Esophagus muscularis mucosa (tissue), 4 donors: ENCODE measurements at regions not wholly inside any gene's neighbourhood (a gene's known extent, or its start where the extent isn't known, plus 50 kb on each side); places are given as distances from the start of the nearest gene placed in this dataset.

Experiments used
- DNase-seq: peaks from one replicate; pipeline ENCODE4 v3.0.0-alpha.2; 2017; ENCODE audit errors: extremely low spot score
- H3K27ac ChIP-seq, 4 donors: fragments of 200-600 bp; sonication (generic); replicated peaks in 1 of 4; 1 replicate in 3 of 4; 2 replicates in 1 of 4; pipeline ENCODE4 v1.5.1; 2016 to 2019; ENCODE audit warnings: mild to moderate bottlenecking in 1 of 4
- H3K27me3 ChIP-seq, 4 donors: fragments of 200-600 bp; sonication (generic); one replicate each; pipeline versions ENCODE4 v1.5.1 to v1.6.0; 2016 to 2019
- H3K36me3 ChIP-seq, 4 donors: fragments of 200-600 bp; sonication (generic); one replicate each; pipeline ENCODE4 v1.5.1; 2016 to 2019
- H3K4me1 ChIP-seq, 4 donors: fragments of 200-600 bp; sonication (generic); one replicate each; pipeline ENCODE4 v1.5.1; 2016 to 2019
- H3K4me3 ChIP-seq, 4 donors: fragments of 200-600 bp; sonication (generic); 1 replicate in 2 of 4; 2 replicates in 2 of 4; pipeline ENCODE4 v1.5.1; 2016 to 2019; ENCODE audit warnings: mild to moderate bottlenecking in 4 of 4, moderate library complexity in 1 of 4
- H3K9me3 ChIP-seq, 4 donors: fragments of 200-600 bp; sonication (generic); 1 replicate in 3 of 4; 2 replicates in 1 of 4; pipeline ENCODE4 v1.5.1; 2016 to 2019
- EP300 ChIP-seq: sonication (generic); formaldehyde crosslinking; IDR thresholded peaks from one replicate; pipeline ENCODE4 v1.6.1; 2017; ENCODE audit warnings: antibody characterized with exemption
- POLR2A ChIP-seq: fragments of 450-650 bp; IDR thresholded peaks from one replicate; pipeline ENCODE4 v1.6.1; 2017; ENCODE audit warnings: antibody characterized with exemption, moderate library complexity, mild to moderate bottlenecking, low read depth
- POLR2AphosphoS5 ChIP-seq, 2 donors: sonication (generic); formaldehyde crosslinking; IDR thresholded peaks; one replicate each; pipeline ENCODE4 v1.6.1; 2017; ENCODE audit warnings: antibody characterized with exemption in 2 of 2
- WGBS: methylation state at CpG from one replicate; pipeline ENCODE4 v1.1.5; 2018; 5-methylcytosine and 5-hydroxymethylcytosine counted together
- intact Hi-C: fragments of 100-400 bp; cut with DNase I; formaldehyde crosslinking; loops from one replicate; pipeline ENCODE4 v1.15.1; 2023
- TF ChIP-seq, protein P1 (sequence below), 3 experiments: fragments of 200-600 bp in 2 of 3; fragments of 450-650 bp in 1 of 3; sonication (generic) in 2 of 3; IDR thresholded peaks; one replicate each; pipeline ENCODE4 v1.5.1; 2017 to 2019; ENCODE audit warnings: antibody characterized with exemption in 3 of 3, mild to moderate bottlenecking in 2 of 3, moderate library complexity in 1 of 3

- 88% methylated on average over 2 of the region's 2 CpGs for WGBS
- Histone ChIP-seq H3K9me3 (peaks cover 0 to 14% (median 2%) of the 10 kb centered on the region in 4 donors), H3K36me3 (no peaks in the 10 kb centered on the region), H3K4me1 (no peaks in the 10 kb centered on the region), H3K27ac (no peak overlapping the region), H3K4me3 (no peak overlapping the region), H3K27me3 (no peaks in the 10 kb centered on the region)
- intact Hi-C loops = no loop called here
- DNase-seq = no peak
- TF ChIP-seq POLR2A (no peak), POLR2AphosphoS5 (IDR thresholded peaks at IDR 0.05) (no peak), EP300 (no peak)
- TF ChIP-seq, protein P1, sequence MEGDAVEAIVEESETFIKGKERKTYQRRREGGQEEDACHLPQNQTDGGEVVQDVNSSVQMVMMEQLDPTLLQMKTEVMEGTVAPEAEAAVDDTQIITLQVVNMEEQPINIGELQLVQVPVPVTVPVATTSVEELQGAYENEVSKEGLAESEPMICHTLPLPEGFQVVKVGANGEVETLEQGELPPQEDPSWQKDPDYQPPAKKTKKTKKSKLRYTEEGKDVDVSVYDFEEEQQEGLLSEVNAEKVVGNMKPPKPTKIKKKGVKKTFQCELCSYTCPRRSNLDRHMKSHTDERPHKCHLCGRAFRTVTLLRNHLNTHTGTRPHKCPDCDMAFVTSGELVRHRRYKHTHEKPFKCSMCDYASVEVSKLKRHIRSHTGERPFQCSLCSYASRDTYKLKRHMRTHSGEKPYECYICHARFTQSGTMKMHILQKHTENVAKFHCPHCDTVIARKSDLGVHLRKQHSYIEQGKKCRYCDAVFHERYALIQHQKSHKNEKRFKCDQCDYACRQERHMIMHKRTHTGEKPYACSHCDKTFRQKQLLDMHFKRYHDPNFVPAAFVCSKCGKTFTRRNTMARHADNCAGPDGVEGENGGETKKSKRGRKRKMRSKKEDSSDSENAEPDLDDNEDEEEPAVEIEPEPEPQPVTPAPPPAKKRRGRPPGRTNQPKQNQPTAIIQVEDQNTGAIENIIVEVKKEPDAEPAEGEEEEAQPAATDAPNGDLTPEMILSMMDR (IDR thresholded peaks at IDR 0.05) = no peak
Observed at GRCh38 chr14:38021861-38022260, 185.8 kb upstream of the SSTR1 start.

- DNase-seq = no peak
- WGBS = 35% methylated on average over 3 of the region's 3 CpGs
- no peak for TF ChIP-seq POLR2A
- no peak for TF ChIP-seq EP300
- TF ChIP-seq, protein P1 (IDR thresholded peaks at IDR 0.05) = no peak
- TF ChIP-seq POLR2AphosphoS5 (IDR thresholded peaks at IDR 0.05) = no peak
- H3K27ac ChIP-seq = no peak overlapping the region
- peaks cover 0 to 14% (median 2%) of the 10 kb centered on the region in 4 donors for H3K9me3 ChIP-seq
- no peaks in the 10 kb centered on the region for H3K27me3 ChIP-seq
- intact Hi-C loops = no loop called here
- no peaks in the 10 kb centered on the region for H3K4me1 ChIP-seq
- H3K36me3 ChIP-seq = no peaks in the 10 kb centered on the region
- no peak overlapping the region for H3K4me3 ChIP-seq
Observed at GRCh38 chr14:38022775-38023174, 184.9 kb upstream of the SSTR1 start.

GRCh38 chr14:38038171-38038570, 169.5 kb upstream of the SSTR1 start:
- Histone ChIP-seq H3K9me3 (no peaks in the 10 kb centered on the region), H3K4me3 (no peak overlapping the region), H3K36me3 (no peaks in the 10 kb centered on the region), H3K27ac (no peak overlapping the region), H3K27me3 (no peaks in the 10 kb centered on the region), H3K4me1 (no peaks in the 10 kb centered on the region)
- DNase-seq = no peak
- intact Hi-C loops = no loop called here
- 63% methylated on average over 3 of the region's 3 CpGs for WGBS
- no peak for TF ChIP-seq POLR2A
- no peak for TF ChIP-seq POLR2AphosphoS5 (IDR thresholded peaks at IDR 0.05)
- TF ChIP-seq, protein P1 (IDR thresholded peaks at IDR 0.05) = no peak
- TF ChIP-seq EP300 = no peak

- no peak for TF ChIP-seq POLR2A
- no peak for TF ChIP-seq EP300
- no peak for TF ChIP-seq POLR2AphosphoS5 (IDR thresholded peaks at IDR 0.05)
- TF ChIP-seq, protein P1 (IDR thresholded peaks at IDR 0.05) = no peak
- WGBS = 73% methylated on average over 5 of the region's 5 CpGs
- no peaks in the 10 kb centered on the region for H3K4me1 ChIP-seq
- no peaks in the 10 kb centered on the region for H3K36me3 ChIP-seq
- no peaks in the 10 kb centered on the region for H3K27me3 ChIP-seq
- DNase-seq = no peak
- no peak overlapping the region for H3K4me3 ChIP-seq
- intact Hi-C loops = no loop called here
- H3K9me3 ChIP-seq = no peaks in the 10 kb centered on the region
- no peak overlapping the region for H3K27ac ChIP-seq
Observed at GRCh38 chr14:38038986-38039385, 168.7 kb upstream of the SSTR1 start.

DNA sequence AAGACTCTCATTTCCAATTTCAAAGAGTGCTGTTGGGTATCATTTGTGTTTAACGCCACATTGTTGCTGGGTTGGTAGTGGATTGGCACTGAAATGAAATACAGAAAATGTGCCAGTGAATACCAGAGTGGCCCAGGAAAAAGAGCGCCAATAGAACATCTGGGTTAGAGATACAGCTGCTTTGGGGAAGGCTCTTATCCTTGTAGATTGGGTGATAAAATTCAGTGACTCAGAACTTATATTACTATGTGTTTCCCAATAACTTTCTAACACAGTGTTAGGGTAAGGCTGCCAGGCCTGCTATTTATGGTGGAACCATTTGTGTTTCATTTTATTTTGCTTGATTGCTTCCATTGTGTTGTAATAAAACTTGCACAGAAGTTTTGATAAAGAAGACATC, 168.2 kb upstream of the SSTR1 start:
- TF ChIP-seq EP300 (no peak), POLR2AphosphoS5 (IDR thresholded peaks at IDR 0.05) (no peak), POLR2A (no peak)

More for the DNA sequence above, 168.2 kb upstream of the SSTR1 start:
- no peak overlapping the region for H3K4me3 ChIP-seq
- WGBS = 81% methylated on average over 2 of the region's 2 CpGs
- no peak for DNase-seq
- no peaks in the 10 kb centered on the region for H3K36me3 ChIP-seq
- H3K9me3 ChIP-seq = no peaks in the 10 kb centered on the region
- no peaks in the 10 kb centered on the region for H3K27me3 ChIP-seq
- no peaks in the 10 kb centered on the region for H3K4me1 ChIP-seq
- intact Hi-C loops = no loop called here
- no peak overlapping the region for H3K27ac ChIP-seq
